ENCODE measurements at regions not wholly inside any gene's neighbourhood (a gene's known extent, or its start where the extent isn't known, plus 50 kb on each side); places are given as distances from the start of the nearest gene placed in this dataset.

DNA sequence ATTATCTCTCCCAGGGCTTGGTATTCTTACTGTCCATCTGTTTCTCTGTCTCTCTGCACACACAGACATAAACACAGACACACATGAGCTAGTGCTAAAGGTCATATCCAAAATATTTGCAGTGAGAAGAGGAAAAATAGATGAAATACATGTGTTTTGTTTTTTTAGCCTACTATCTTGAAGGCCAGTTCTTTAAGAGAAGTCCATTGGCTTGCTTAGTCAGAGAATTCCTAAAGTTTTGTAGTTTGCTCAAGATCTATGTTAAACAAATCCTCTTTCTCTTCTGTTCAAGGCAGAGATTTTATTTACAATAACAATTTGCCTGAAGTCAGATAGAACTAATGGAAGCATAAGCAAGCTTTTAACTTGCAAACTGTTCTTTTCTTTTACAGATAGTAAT, 120.0 kb upstream of the AKIRIN2 start:
- no peaks in the 10 kb centered on the region for H3K9me3 ChIP-seq
- H3K27ac ChIP-seq, result no peak overlapping the region
- H3K27me3 ChIP-seq, result no peaks in the 10 kb centered on the region
- no peak for TF ChIP-seq POLR2A (IDR thresholded peaks at IDR 0.05)
- TF ChIP-seq, protein P1, sequence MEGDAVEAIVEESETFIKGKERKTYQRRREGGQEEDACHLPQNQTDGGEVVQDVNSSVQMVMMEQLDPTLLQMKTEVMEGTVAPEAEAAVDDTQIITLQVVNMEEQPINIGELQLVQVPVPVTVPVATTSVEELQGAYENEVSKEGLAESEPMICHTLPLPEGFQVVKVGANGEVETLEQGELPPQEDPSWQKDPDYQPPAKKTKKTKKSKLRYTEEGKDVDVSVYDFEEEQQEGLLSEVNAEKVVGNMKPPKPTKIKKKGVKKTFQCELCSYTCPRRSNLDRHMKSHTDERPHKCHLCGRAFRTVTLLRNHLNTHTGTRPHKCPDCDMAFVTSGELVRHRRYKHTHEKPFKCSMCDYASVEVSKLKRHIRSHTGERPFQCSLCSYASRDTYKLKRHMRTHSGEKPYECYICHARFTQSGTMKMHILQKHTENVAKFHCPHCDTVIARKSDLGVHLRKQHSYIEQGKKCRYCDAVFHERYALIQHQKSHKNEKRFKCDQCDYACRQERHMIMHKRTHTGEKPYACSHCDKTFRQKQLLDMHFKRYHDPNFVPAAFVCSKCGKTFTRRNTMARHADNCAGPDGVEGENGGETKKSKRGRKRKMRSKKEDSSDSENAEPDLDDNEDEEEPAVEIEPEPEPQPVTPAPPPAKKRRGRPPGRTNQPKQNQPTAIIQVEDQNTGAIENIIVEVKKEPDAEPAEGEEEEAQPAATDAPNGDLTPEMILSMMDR (IDR thresholded peaks at IDR 0.05), result no peak
- no peaks in the 10 kb centered on the region for H3K36me3 ChIP-seq (replicated peaks in 1 of 2; ENCODE audit: insufficient read depth in 1 of 2, low read depth in 2 of 2)
- no peak for DNase-seq
- ATAC-seq, result no peak
- no peak overlapping the region for H3K4me3 ChIP-seq
- no peaks in the 10 kb centered on the region for H3K4me1 ChIP-seq
- intact Hi-C loops (cut with DNase I), result no loop called here

- Histone ChIP-seq H3K27ac (no peak overlapping the region), H3K36me3 (replicated peaks in 1 of 2; ENCODE audit: insufficient read depth in 1 of 2, low read depth in 2 of 2) (no peaks in the 10 kb centered on the region), H3K4me3 (no peak overlapping the region), H3K4me1 (no peaks in the 10 kb centered on the region), H3K9me3 (no peaks in the 10 kb centered on the region), H3K27me3 (no peaks in the 10 kb centered on the region)
- ATAC-seq (no peak), DNase-seq (no peak)
- intact Hi-C loops (cut with DNase I), result no loop called here
- no peak for TF ChIP-seq POLR2A (IDR thresholded peaks at IDR 0.05)
- TF ChIP-seq, protein P1 (IDR thresholded peaks at IDR 0.05), result no peak
- WGBS, 2 donors, result 79 to 88% methylated on average over 7 of the region's 7 CpGs
Measured at GRCh38 chr6:87820343-87820984, 118.4 kb upstream of the AKIRIN2 start.

GRCh38 chr6:87817183-87817582, 115.2 kb upstream of the AKIRIN2 start:
- no peak for DNase-seq
- Histone ChIP-seq H3K9me3 (no peaks in the 10 kb centered on the region), H3K4me1 (no peaks in the 10 kb centered on the region), H3K27ac (no peak overlapping the region), H3K27me3 (no peaks in the 10 kb centered on the region), H3K4me3 (no peak overlapping the region), H3K36me3 (replicated peaks in 1 of 2; ENCODE audit: insufficient read depth in 1 of 2, low read depth in 2 of 2) (no peaks in the 10 kb centered on the region)
- WGBS, 2 donors, result 55 to 79% methylated on average over 1 of the region's 1 CpG
- intact Hi-C loops (cut with DNase I), result no loop called here
- TF ChIP-seq POLR2A (IDR thresholded peaks at IDR 0.05), result no peak
- TF ChIP-seq, protein P1 (IDR thresholded peaks at IDR 0.05), result no peak
- ATAC-seq, result no peak

GRCh38 chr6:87815449-87815848, 113.4 kb upstream of the AKIRIN2 start:
- no peaks in the 10 kb centered on the region for H3K9me3 ChIP-seq
- 43 to 52% methylated on average over 1 of the region's 1 CpG for WGBS, 2 donors
- TF ChIP-seq, protein P1 (IDR thresholded peaks at IDR 0.05), result no peak
- no peak for TF ChIP-seq POLR2A (IDR thresholded peaks at IDR 0.05)
- H3K36me3 ChIP-seq (replicated peaks in 1 of 2; ENCODE audit: insufficient read depth in 1 of 2, low read depth in 2 of 2), result no peaks in the 10 kb centered on the region
- H3K4me3 ChIP-seq, result no peak overlapping the region
- ATAC-seq (no peak), DNase-seq (no peak)
- no peaks in the 10 kb centered on the region for H3K27me3 ChIP-seq
- intact Hi-C loops (cut with DNase I), result no loop called here
- H3K4me1 ChIP-seq, result no peaks in the 10 kb centered on the region
- no peak overlapping the region for H3K27ac ChIP-seq

GRCh38 chr6:87808005-87808757, 106.1 kb upstream of the AKIRIN2 start:
- no peaks in the 10 kb centered on the region for H3K36me3 ChIP-seq (replicated peaks in 1 of 2; ENCODE audit: insufficient read depth in 1 of 2, low read depth in 2 of 2)
- H3K4me3 ChIP-seq, result no peak overlapping the region
- no peak for DNase-seq
- H3K27me3 ChIP-seq, result no peaks in the 10 kb centered on the region
- no peaks in the 10 kb centered on the region for H3K9me3 ChIP-seq
- H3K27ac ChIP-seq, result no peak overlapping the region
- no peaks in the 10 kb centered on the region for H3K4me1 ChIP-seq
- TF ChIP-seq, protein P1 (IDR thresholded peaks at IDR 0.05), result no peak
- TF ChIP-seq POLR2A (IDR thresholded peaks at IDR 0.05), result no peak
- ATAC-seq, result no peak
- intact Hi-C loops (cut with DNase I), result no loop called here
- 68 to 81% methylated on average over 5 of the region's 5 CpGs for WGBS, 2 donors

Data from body of pancreas (tissue), 4 donors.